Activated CD8-positive, alpha-beta memory T cell treated with anti-CD3 and anti-CD28 coated beads, Interleukin-2, amount 10 ng/mL, durations not matched to agents 7 days and 5 days (primary cell): ENCODE measurements at regions not wholly inside any gene's neighbourhood (a gene's known extent, or its start where the extent isn't known, plus 50 kb on each side); places are given as distances from the start of the nearest gene placed in this dataset.

ENCODE experiments used
- ATAC-seq: fragments of 150-1000 bp; cut with Tn5 transposase; one replicate; pipeline ENCODE4 v1.10.0; 2021; ENCODE audit warnings: moderate library complexity
- CTCF ChIA-PET: fragments of 350-600 bp; sonication (Branson Sonifier 250); formaldehyde crosslinking; loops from one replicate; lab custom pipeline; 2021; ENCODE audit warnings: antibody characterized with exemption; lab: Charles Lee
- DNase-seq: peaks from one replicate; pipeline ENCODE4 v3.0.0-alpha.2; 2020
- H3K27ac Mint-ChIP-seq: one replicate; pipeline ENCODE4 v1.8.0; 2021; ENCODE audit warnings: mild to moderate bottlenecking, mixed read lengths
- H3K27me3 Mint-ChIP-seq: one replicate; pipeline ENCODE4 v1.8.0; 2021; ENCODE audit warnings: mixed read lengths
- H3K36me3 Mint-ChIP-seq: one replicate; pipeline ENCODE4 v1.8.0; 2021; ENCODE audit warnings: mild to moderate bottlenecking, mixed read lengths
- H3K4me1 Mint-ChIP-seq: one replicate; pipeline ENCODE4 v1.8.0; 2021; ENCODE audit warnings: mixed read lengths
- H3K4me3 Mint-ChIP-seq: one replicate; pipeline ENCODE4 v1.8.0; 2021; ENCODE audit warnings: mild to moderate bottlenecking, moderate library complexity, mixed read lengths
- H3K9me3 Mint-ChIP-seq: one replicate; pipeline ENCODE4 v1.8.0; 2022; ENCODE audit warnings: low read depth, mixed read lengths

DNA sequence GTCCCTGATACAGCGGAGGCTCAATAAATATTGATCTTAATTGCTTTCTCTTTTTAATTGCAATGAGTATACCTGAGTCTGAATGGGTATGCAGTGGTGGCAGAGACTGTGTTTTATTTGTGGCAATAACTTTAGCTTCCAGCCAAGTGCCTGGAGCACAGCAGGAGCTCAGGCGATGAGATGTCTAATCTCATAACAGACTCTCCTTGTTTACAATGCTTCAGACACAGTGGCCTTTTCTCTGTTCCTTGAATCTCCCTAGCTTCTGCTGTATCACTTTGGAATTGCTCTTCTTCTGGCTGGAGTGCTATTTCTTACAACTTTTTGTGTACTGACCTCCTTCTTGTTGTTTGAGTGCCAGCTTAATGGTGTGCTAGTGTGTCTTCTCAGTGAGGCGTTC is 91.5 kb upstream of the UNC5C start:
- Mint-ChIP-seq H3K36me3 (no peaks in the 10 kb centered on the region), H3K9me3 (peaks cover 2% of the 10 kb centered on the region), H3K27ac (no peak overlapping the region), H3K4me1 (peaks cover 7% of the 10 kb centered on the region), H3K4me3 (no peak overlapping the region), H3K27me3 (no peaks in the 10 kb centered on the region)
- ATAC-seq (no peak), DNase-seq (no peak)
- CTCF ChIA-PET = no interaction called here

DNA sequence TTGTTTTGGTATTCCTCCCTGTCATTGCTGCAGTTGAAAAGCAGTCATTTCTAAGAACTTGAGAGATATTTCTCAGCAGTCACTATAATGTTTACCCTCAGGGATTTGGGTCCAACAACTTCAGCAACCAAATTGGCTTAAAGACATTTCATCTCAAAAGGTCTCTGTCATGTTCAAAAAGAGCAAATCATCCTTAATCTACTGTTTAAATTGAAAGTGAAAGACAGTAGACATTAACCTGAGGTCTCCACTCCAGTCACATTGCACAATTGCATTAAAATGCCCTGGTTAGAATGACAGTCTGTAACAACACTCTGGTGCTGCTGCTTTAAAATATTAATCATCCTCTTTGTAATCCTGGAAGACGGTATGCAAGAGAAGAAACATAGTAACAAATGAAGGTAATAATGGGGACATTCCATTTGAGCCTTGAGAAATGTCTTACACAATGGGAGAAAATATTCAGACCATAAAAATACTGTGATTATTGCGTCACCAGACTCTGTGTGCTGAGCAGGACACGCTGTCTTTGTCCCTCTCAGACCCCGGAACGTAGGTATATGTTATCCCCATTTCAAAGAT is 90.2 kb upstream of the UNC5C start:
- ATAC-seq (peak; percentile 23), DNase-seq (no peak)
- H3K27ac Mint-ChIP-seq = no peak overlapping the region
- H3K36me3 Mint-ChIP-seq = no peaks in the 10 kb centered on the region
- CTCF ChIA-PET = no interaction called here
- H3K4me1 Mint-ChIP-seq = peaks cover 7% of the 10 kb centered on the region
- H3K4me3 Mint-ChIP-seq = no peak overlapping the region
- peaks cover 2% of the 10 kb centered on the region for H3K9me3 Mint-ChIP-seq
- H3K27me3 Mint-ChIP-seq = no peaks in the 10 kb centered on the region

- DNase-seq (no peak), ATAC-seq (no peak)
- H3K4me1 Mint-ChIP-seq = peaks cover 7% of the 10 kb centered on the region
- no peak overlapping the region for H3K4me3 Mint-ChIP-seq
- H3K27ac Mint-ChIP-seq = no peak overlapping the region
- peaks cover 2% of the 10 kb centered on the region for H3K9me3 Mint-ChIP-seq
- CTCF ChIA-PET = no interaction called here
- H3K27me3 Mint-ChIP-seq = no peaks in the 10 kb centered on the region
- H3K36me3 Mint-ChIP-seq = no peaks in the 10 kb centered on the region
Measured at GRCh38 chr4:95637043-95637600, 88.3 kb upstream of the UNC5C start.

DNA sequence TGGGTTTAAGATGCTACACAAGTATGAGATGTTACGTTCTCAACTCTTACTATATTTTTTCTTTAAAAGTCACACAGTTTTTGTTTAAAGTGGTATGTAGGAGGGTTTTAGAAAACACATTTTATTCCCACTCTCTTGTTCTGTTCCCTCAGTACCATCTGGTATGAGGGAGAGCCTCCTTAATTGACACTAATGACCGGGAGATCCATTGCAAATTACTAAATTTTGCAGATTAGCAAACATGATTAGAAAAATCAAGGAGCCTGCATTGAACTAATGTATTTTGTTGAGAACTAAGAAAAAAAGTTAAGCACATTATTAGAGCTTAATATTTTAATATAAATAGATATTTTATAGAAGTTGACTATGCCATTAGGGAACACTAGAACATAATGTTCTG is 87.3 kb upstream of the UNC5C start:
- Mint-ChIP-seq H3K36me3 (no peaks in the 10 kb centered on the region), H3K27me3 (no peaks in the 10 kb centered on the region), H3K27ac (no peak overlapping the region), H3K9me3 (peaks cover 2% of the 10 kb centered on the region), H3K4me1 (peaks cover 7% of the 10 kb centered on the region), H3K4me3 (no peak overlapping the region)
- CTCF ChIA-PET = no interaction called here
- ATAC-seq (no peak), DNase-seq (no peak)

DNA sequence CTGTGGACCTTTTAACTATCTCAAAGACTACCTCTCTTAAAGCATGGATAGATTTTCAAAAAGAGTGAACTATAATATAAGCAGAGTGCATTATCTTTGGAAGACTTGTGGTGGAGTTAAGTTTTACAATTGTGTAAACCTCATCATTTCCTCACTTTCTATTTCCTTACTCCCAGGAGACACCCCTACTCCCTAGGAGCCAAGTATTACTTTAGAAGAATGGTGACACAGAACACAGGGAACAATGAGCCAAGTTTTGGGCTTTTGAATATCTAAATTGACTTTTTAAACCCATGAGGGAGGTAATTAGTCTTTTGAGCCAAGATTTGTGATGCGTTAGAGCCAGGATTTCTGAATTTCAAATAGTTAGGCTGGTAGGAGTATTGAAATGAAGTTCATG is 78.9 kb upstream of the UNC5C start:
- no peak for DNase-seq
- H3K4me3 Mint-ChIP-seq = no peak overlapping the region
- no peaks in the 10 kb centered on the region for H3K4me1 Mint-ChIP-seq
- H3K9me3 Mint-ChIP-seq = no peaks in the 10 kb centered on the region
- no peak overlapping the region for H3K27ac Mint-ChIP-seq
- no peaks in the 10 kb centered on the region for H3K36me3 Mint-ChIP-seq
- no peaks in the 10 kb centered on the region for H3K27me3 Mint-ChIP-seq
- CTCF ChIA-PET = no interaction called here
- ATAC-seq = no peak

DNA sequence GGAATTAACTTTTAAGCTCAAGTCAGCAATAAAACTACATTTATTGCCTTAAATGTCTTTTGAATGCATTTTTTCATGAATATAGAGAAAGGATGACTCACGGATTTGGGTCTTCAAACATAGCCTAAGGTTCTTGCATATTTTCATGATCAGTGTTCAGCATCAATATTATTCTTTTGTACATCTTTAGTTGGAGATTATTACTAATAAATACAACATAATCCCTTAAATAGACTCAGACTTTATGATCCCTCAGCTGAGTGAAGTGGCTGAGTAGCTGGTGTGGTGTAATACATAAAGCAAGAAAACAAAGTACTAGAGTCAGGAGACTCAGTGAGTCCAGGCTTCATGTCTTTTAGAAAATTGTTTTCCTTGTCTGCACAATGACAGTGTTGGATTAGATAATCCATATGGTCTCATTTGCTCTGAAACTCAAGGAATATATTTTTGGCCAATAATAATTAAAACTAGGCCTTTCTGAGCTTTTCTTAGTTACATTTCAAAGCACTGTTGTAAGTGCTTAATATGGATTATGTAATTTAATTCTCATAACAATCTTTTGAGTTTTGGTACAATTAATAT is 78.3 kb upstream of the UNC5C start:
- no peaks in the 10 kb centered on the region for H3K4me1 Mint-ChIP-seq
- no peaks in the 10 kb centered on the region for H3K9me3 Mint-ChIP-seq
- CTCF ChIA-PET = no interaction called here
- ATAC-seq (no peak), DNase-seq (no peak)
- no peaks in the 10 kb centered on the region for H3K36me3 Mint-ChIP-seq
- H3K27me3 Mint-ChIP-seq = no peaks in the 10 kb centered on the region
- H3K4me3 Mint-ChIP-seq = no peak overlapping the region
- H3K27ac Mint-ChIP-seq = no peak overlapping the region

DNA sequence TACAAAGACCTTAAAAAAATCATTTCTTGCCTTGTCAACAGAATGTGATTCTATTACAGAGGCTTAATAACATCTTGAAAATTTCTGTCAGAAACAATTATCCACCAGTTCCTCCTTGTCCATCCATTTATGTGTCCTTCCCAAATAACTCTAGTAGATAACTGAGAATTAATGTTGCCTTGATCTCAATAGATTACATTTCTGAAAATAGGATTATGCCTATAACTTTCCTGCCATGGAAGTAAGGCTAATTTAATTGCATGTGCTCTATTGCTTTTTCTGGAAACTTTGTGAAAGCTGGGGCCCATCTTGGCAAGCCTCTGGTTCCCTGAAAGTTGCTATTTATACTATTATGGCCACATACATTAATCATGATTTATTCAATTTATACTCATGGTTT is 76.2 kb upstream of the UNC5C start:
- Mint-ChIP-seq H3K4me1 (no peaks in the 10 kb centered on the region), H3K27me3 (no peaks in the 10 kb centered on the region), H3K9me3 (no peaks in the 10 kb centered on the region), H3K36me3 (no peaks in the 10 kb centered on the region), H3K27ac (no peak overlapping the region), H3K4me3 (no peak overlapping the region)
- no peak for ATAC-seq
- CTCF ChIA-PET = no interaction called here
- DNase-seq = no peak

- H3K4me1 Mint-ChIP-seq = no peaks in the 10 kb centered on the region
- CTCF ChIA-PET = no interaction called here
- H3K9me3 Mint-ChIP-seq = peaks cover 3% of the 10 kb centered on the region
- no peaks in the 10 kb centered on the region for H3K27me3 Mint-ChIP-seq
- no peak overlapping the region for H3K4me3 Mint-ChIP-seq
- no peak for ATAC-seq
- no peaks in the 10 kb centered on the region for H3K36me3 Mint-ChIP-seq
- no peak for DNase-seq
- no peak overlapping the region for H3K27ac Mint-ChIP-seq
Measured at GRCh38 chr4:95619525-95620443, 71.0 kb upstream of the UNC5C start.

DNA sequence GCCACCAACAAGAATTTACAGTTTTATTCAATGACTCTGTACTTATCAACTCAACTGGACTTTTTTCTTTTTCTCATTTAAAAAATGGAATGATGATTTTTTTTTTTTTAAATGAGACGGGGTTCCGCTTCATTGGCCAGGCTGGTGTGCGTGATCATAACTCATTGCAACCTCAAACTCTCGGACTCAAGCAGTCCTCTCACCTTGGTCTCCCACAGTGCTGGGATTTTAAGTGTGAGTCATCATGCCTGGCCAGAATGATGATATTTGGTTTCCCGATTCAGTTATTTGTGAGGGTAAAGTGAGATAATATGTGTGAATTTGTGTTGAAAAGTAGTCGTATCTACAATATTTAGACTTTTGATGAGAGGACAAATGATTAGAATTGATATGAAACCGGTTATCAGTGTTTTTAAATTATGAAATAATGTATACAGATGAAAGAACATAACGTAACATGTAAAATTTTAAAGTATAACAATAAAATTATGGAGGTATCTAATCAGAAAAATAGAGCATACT is 66.0 kb upstream of the UNC5C start:
- H3K9me3 Mint-ChIP-seq = peaks cover 3% of the 10 kb centered on the region
- no peak for DNase-seq
- H3K36me3 Mint-ChIP-seq = no peaks in the 10 kb centered on the region
- H3K4me3 Mint-ChIP-seq = no peak overlapping the region
- H3K27me3 Mint-ChIP-seq = no peaks in the 10 kb centered on the region
- no peak overlapping the region for H3K27ac Mint-ChIP-seq
- no peaks in the 10 kb centered on the region for H3K4me1 Mint-ChIP-seq
- CTCF ChIA-PET = no interaction called here
- ATAC-seq = no peak

DNA sequence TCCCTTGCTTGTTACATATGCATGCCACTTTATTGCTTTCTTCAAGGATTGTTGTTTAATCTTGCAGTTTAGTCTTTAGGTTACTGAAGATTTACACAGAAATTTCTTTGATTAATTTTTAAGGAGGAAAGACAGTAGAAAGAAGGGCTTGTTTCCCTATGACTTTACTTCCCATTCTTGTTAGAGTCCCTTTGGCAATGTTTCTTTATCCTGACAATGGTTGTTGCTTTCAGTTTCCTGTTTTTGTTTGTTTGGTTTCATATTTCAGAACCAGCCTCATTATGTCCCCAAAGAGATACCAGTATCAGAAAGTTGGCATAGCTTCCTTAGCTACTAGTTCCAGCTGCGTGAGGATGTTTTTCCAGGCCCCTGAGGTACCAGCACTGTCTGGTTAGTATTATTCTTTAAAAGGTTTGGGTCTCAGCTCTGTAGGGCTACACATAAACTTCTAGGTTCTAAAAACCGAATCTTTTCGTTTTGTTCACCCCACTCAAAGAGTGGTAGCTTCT is 61.3 kb upstream of the UNC5C start:
- H3K4me1 Mint-ChIP-seq = peaks cover 2% of the 10 kb centered on the region
- H3K27me3 Mint-ChIP-seq = no peaks in the 10 kb centered on the region
- DNase-seq (no peak), ATAC-seq (no peak)
- no peak overlapping the region for H3K27ac Mint-ChIP-seq
- no peaks in the 10 kb centered on the region for H3K9me3 Mint-ChIP-seq
- no peak overlapping the region for H3K4me3 Mint-ChIP-seq
- CTCF ChIA-PET = interaction anchor here (0.6 kb wide), 1 partner anchor 174 kb away, joined by 3 read pairs; no protein-coding TSS in a partner anchor
- H3K36me3 Mint-ChIP-seq = no peaks in the 10 kb centered on the region

DNA sequence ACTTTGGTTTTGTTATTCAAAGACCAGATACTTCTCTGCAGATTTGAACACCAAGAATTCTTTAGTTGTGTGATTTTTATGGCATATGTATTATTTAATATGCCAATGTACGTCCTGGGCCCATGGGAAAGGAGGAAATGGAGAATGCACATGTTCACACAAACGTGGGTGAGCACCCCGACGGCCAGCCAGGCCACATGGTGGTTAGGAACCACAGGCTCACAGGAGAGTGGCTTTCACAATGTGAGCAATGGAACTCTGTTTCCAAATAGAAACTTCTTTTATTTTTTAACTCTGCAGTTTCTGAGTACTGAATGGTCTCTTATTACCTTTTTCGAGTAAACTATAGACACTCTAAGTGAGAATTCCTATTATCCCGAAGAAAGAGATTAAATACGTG is 58.0 kb upstream of the UNC5C start:
- H3K4me3 Mint-ChIP-seq = no peak overlapping the region
- H3K27me3 Mint-ChIP-seq = no peaks in the 10 kb centered on the region
- CTCF ChIA-PET = no interaction called here
- no peaks in the 10 kb centered on the region for H3K36me3 Mint-ChIP-seq
- H3K4me1 Mint-ChIP-seq = peaks cover 2% of the 10 kb centered on the region
- no peaks in the 10 kb centered on the region for H3K9me3 Mint-ChIP-seq
- no peak for ATAC-seq
- H3K27ac Mint-ChIP-seq = no peak overlapping the region
- DNase-seq = no peak

GRCh38 chr4:95603393-95603792 is 54.6 kb upstream of the UNC5C start:
- Mint-ChIP-seq H3K36me3 (no peaks in the 10 kb centered on the region), H3K9me3 (no peaks in the 10 kb centered on the region), H3K27me3 (no peaks in the 10 kb centered on the region), H3K4me1 (peaks cover 18% of the 10 kb centered on the region), H3K27ac (no peak overlapping the region), H3K4me3 (no peak overlapping the region)
- CTCF ChIA-PET = no interaction called here
- ATAC-seq (no peak), DNase-seq (no peak)

- DNase-seq (no peak), ATAC-seq (no peak)
- H3K27me3 Mint-ChIP-seq = peaks cover 2% of the 10 kb centered on the region
- H3K9me3 Mint-ChIP-seq = no peaks in the 10 kb centered on the region
- no peak overlapping the region for H3K4me3 Mint-ChIP-seq
- H3K27ac Mint-ChIP-seq = no peak overlapping the region
- peaks cover 18% of the 10 kb centered on the region for H3K4me1 Mint-ChIP-seq
- no peaks in the 10 kb centered on the region for H3K36me3 Mint-ChIP-seq
- CTCF ChIA-PET = no interaction called here
Measured at GRCh38 chr4:95602872-95603271, 54.1 kb upstream of the UNC5C start.
